ENCODE measurements at regions not wholly inside any gene's neighbourhood (a gene's known extent, or its start where the extent isn't known, plus 50 kb on each side); places are given as distances from the start of the nearest gene placed in this dataset.
"Not testable (repeated sequence)": the region's sequence is repeated elsewhere in the genome, so short reads cannot be mapped to it uniquely, and the experiment has no call there.

GRCh38 chr16:48059936-48060335 is 95.9 kb downstream of the ABCC12 start:
- no peak overlapping the region for H2AFZ ChIP-seq (ENCODE audit: control insufficient read depth, low read length)
- DNase-seq (ENCODE audit: low read depth, low spot score) (no peak), FAIRE-seq (no peak)
- no peaks in the 10 kb centered on the region for H3K9me3 ChIP-seq (ENCODE audit: control insufficient read depth, low read depth, low read length)
- H3K4me2 ChIP-seq (ENCODE audit: control insufficient read depth, extremely low read depth, insufficient read depth, low read depth, low read length) = no peak overlapping the region
- H4K20me1 ChIP-seq (ENCODE audit: control insufficient read depth, extremely low read depth, insufficient read depth, low read length) = no peaks in the 10 kb centered on the region
- no peaks in the 10 kb centered on the region for H3K9me1 ChIP-seq (ENCODE audit: control insufficient read depth, extremely low read depth, insufficient read depth, low read length)
- no peak overlapping the region for H3K4me3 ChIP-seq (ENCODE audit: control insufficient read depth in 2 of 3, extremely low read depth in 1 of 3, insufficient read depth in 2 of 3, low read depth in 1 of 3, low read length in 3 of 3)
- no peaks in the 10 kb centered on the region for H3K36me3 ChIP-seq (ENCODE audit: control insufficient read depth in 2 of 2, extremely low read depth in 1 of 2, insufficient read depth in 2 of 2, low read length in 2 of 2)
- no peak overlapping the region for H3K9ac ChIP-seq (ENCODE audit: control insufficient read depth, extremely low read depth, insufficient read depth, low read length)
- H3K4me1 ChIP-seq (ENCODE audit: control insufficient read depth, extremely low read depth, insufficient read depth, low read length) = no peaks in the 10 kb centered on the region
- H3K27me3 ChIP-seq (ENCODE audit: control insufficient read depth, extremely low read depth, insufficient read depth, low read length) = no peaks in the 10 kb centered on the region
- no peaks in the 10 kb centered on the region for H3K79me2 ChIP-seq (ENCODE audit: control insufficient read depth, insufficient read depth, low read length)
- H3K27ac ChIP-seq (ENCODE audit: control insufficient read depth, insufficient read depth, low read length) = no peak overlapping the region
- TF ChIP-seq, protein P1, sequence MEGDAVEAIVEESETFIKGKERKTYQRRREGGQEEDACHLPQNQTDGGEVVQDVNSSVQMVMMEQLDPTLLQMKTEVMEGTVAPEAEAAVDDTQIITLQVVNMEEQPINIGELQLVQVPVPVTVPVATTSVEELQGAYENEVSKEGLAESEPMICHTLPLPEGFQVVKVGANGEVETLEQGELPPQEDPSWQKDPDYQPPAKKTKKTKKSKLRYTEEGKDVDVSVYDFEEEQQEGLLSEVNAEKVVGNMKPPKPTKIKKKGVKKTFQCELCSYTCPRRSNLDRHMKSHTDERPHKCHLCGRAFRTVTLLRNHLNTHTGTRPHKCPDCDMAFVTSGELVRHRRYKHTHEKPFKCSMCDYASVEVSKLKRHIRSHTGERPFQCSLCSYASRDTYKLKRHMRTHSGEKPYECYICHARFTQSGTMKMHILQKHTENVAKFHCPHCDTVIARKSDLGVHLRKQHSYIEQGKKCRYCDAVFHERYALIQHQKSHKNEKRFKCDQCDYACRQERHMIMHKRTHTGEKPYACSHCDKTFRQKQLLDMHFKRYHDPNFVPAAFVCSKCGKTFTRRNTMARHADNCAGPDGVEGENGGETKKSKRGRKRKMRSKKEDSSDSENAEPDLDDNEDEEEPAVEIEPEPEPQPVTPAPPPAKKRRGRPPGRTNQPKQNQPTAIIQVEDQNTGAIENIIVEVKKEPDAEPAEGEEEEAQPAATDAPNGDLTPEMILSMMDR (optimal IDR thresholded peaks at IDR 0.05 in 1 of 3, IDR thresholded peaks at IDR 0.05 in 1 of 3, conservative IDR thresholded peaks at IDR 0.05 in 1 of 3; ENCODE audit: extremely low read depth in 1 of 3, insufficient read depth in 2 of 3, low read length in 3 of 3) = no peak
- TF ChIP-seq EZH2 (IDR thresholded peaks at IDR 0.05; ENCODE audit: low read length) = no peak
- dilution Hi-C loops (cut with MboI; ENCODE audit: extremely low pct_ligation_motif_present, low sequenced_read_pairs) = no loop called here

- H3K4me2 ChIP-seq (ENCODE audit: control insufficient read depth, extremely low read depth, insufficient read depth, low read depth, low read length); H3K9ac ChIP-seq (ENCODE audit: control insufficient read depth, extremely low read depth, insufficient read depth, low read length); H3K4me3 ChIP-seq (ENCODE audit: control insufficient read depth in 2 of 3, extremely low read depth in 1 of 3, insufficient read depth in 2 of 3, low read depth in 1 of 3, low read length in 3 of 3); H4K20me1 ChIP-seq (ENCODE audit: control insufficient read depth, extremely low read depth, insufficient read depth, low read length); H2AFZ ChIP-seq (ENCODE audit: control insufficient read depth, low read length); H3K36me3 ChIP-seq (ENCODE audit: control insufficient read depth in 2 of 2, extremely low read depth in 1 of 2, insufficient read depth in 2 of 2, low read length in 2 of 2); H3K4me1 ChIP-seq (ENCODE audit: control insufficient read depth, extremely low read depth, insufficient read depth, low read length); H3K27ac ChIP-seq (ENCODE audit: control insufficient read depth, insufficient read depth, low read length); H3K27me3 ChIP-seq (ENCODE audit: control insufficient read depth, extremely low read depth, insufficient read depth, low read length); FAIRE-seq; H3K9me1 ChIP-seq (ENCODE audit: control insufficient read depth, extremely low read depth, insufficient read depth, low read length); DNase-seq (ENCODE audit: low read depth, low spot score); dilution Hi-C loops (cut with MboI; ENCODE audit: extremely low pct_ligation_motif_present, low sequenced_read_pairs); H3K79me2 ChIP-seq (ENCODE audit: control insufficient read depth, insufficient read depth, low read length); H3K9me3 ChIP-seq (ENCODE audit: control insufficient read depth, low read depth, low read length): not testable (repeated sequence)
These were observed 96.6 kb downstream of the ABCC12 start for GRCh38 chr16:48059190-48059589.

DNA sequence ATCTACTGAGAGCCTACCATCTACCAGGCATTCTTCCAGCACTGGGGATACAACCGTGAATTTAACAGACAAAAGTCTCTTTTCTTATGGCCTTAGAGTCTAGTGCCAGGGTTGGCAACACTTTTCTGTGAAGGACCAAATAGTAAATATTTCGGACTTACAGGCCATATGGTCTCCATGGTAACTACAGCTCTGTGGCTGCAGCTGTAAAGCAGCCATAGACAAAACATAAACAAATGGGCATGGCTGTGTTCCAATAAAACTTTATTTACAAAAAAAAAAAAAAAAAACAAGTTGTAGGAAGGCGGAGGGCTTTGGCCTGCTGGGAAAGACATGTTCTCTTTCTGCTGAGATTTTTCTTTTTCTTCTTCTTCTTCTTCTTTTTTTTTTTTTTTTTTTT is 98.7 kb downstream of the ABCC12 start:
- dilution Hi-C loops (cut with MboI; ENCODE audit: extremely low pct_ligation_motif_present, low sequenced_read_pairs) = no loop called here
- H3K9me1 ChIP-seq (ENCODE audit: control insufficient read depth, extremely low read depth, insufficient read depth, low read length) = no peaks in the 10 kb centered on the region
- H3K9ac ChIP-seq (ENCODE audit: control insufficient read depth, extremely low read depth, insufficient read depth, low read length) = no peak overlapping the region
- H3K27ac ChIP-seq (ENCODE audit: control insufficient read depth, insufficient read depth, low read length) = no peak overlapping the region
- no peak for FAIRE-seq
- no peaks in the 10 kb centered on the region for H3K79me2 ChIP-seq (ENCODE audit: control insufficient read depth, insufficient read depth, low read length)
- no peak for DNase-seq (ENCODE audit: low read depth, low spot score)
- H4K20me1 ChIP-seq (ENCODE audit: control insufficient read depth, extremely low read depth, insufficient read depth, low read length) = no peaks in the 10 kb centered on the region
- TF ChIP-seq, protein P1 (optimal IDR thresholded peaks at IDR 0.05 in 1 of 3, IDR thresholded peaks at IDR 0.05 in 1 of 3, conservative IDR thresholded peaks at IDR 0.05 in 1 of 3; ENCODE audit: extremely low read depth in 1 of 3, insufficient read depth in 2 of 3, low read length in 3 of 3) = no peak
- no peak for TF ChIP-seq EZH2 (IDR thresholded peaks at IDR 0.05; ENCODE audit: low read length)
- H3K4me2 ChIP-seq (ENCODE audit: control insufficient read depth, extremely low read depth, insufficient read depth, low read depth, low read length) = no peak overlapping the region
- H3K9me3 ChIP-seq (ENCODE audit: control insufficient read depth, low read depth, low read length) = no peaks in the 10 kb centered on the region
- H2AFZ ChIP-seq (ENCODE audit: control insufficient read depth, low read length) = no peak overlapping the region
- no peaks in the 10 kb centered on the region for H3K36me3 ChIP-seq (ENCODE audit: control insufficient read depth in 2 of 2, extremely low read depth in 1 of 2, insufficient read depth in 2 of 2, low read length in 2 of 2)
- no peaks in the 10 kb centered on the region for H3K27me3 ChIP-seq (ENCODE audit: control insufficient read depth, extremely low read depth, insufficient read depth, low read length)
- no peak overlapping the region for H3K4me3 ChIP-seq (ENCODE audit: control insufficient read depth in 2 of 3, extremely low read depth in 1 of 3, insufficient read depth in 2 of 3, low read depth in 1 of 3, low read length in 3 of 3)
- H3K4me1 ChIP-seq (ENCODE audit: control insufficient read depth, extremely low read depth, insufficient read depth, low read length) = peaks cover 6% of the 10 kb centered on the region
